Ascending aorta (tissue), 2 donors: ENCODE measurements at regions not wholly inside any gene's neighbourhood (a gene's known extent, or its start where the extent isn't known, plus 50 kb on each side); places are given as distances from the start of the nearest gene placed in this dataset.

Experiments used
- DNase-seq, 2 donors: peaks; one replicate each; pipeline ENCODE4 v3.0.0-alpha.2; 2019; ENCODE audit warnings: low spot score in 2 of 2
- H3K27ac ChIP-seq, 2 donors: fragments of 200-600 bp; sonication (generic); one replicate each; pipeline ENCODE4 v1.5.1; 2016 to 2017; ENCODE audit warnings: mild to moderate bottlenecking in 1 of 2
- H3K27me3 ChIP-seq: fragments of 200-600 bp; sonication (generic); one replicate; pipeline ENCODE4 v1.5.1; 2017
- H3K36me3 ChIP-seq, 2 donors: fragments of 200-600 bp; sonication (generic); one replicate each; pipeline ENCODE4 v1.5.1; 2016
- H3K4me1 ChIP-seq, 2 donors: fragments of 200-600 bp; sonication (generic); one replicate each; pipeline ENCODE4 v1.5.1; 2016 to 2017; ENCODE audit warnings: mild to moderate bottlenecking in 1 of 2
- H3K4me3 ChIP-seq, 2 donors: fragments of 200-600 bp; sonication (generic); one replicate each; pipeline ENCODE4 v1.5.1; 2016 to 2017; ENCODE audit warnings: mild to moderate bottlenecking in 1 of 2
- H3K9me3 ChIP-seq, 2 donors: fragments of 200-600 bp; sonication (generic); one replicate each; pipeline ENCODE4 v1.5.1; 2016
- CTCF ChIP-seq, 3 experiments: fragments of 200-600 bp in 2 of 3; fragments of 450-650 bp in 1 of 3; sonication (generic) in 2 of 3; IDR thresholded peaks; one replicate each; pipeline ENCODE4 v1.5.1; 2016 to 2019; ENCODE audit warnings: antibody characterized with exemption in 3 of 3, mild to moderate bottlenecking in 1 of 3, moderate library complexity in 1 of 3
- intact Hi-C: fragments of 100-400 bp; cut with DNase I; formaldehyde crosslinking; loops from one replicate; pipeline ENCODE4 v1.15.1; 2023

DNA sequence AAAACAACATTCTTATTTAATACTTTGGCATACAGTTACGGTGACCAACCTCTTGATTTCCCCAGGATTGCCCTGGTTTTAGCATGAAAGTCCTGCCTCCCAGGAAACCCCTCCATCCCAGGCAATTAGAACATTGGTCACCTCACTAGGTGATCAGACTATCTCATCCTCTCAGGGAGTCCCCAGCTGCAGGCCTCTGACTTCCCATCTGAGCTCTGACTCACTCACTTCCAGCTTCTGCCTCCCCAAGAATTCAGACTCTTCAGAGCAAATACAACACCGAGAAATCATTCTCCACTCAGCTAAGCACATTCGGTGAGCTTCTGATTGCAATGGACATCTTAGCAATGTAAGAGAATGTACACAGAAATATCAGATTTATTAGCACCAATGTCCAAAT lies 92.4 kb upstream of the HES1 start:
- H3K27me3 ChIP-seq = no peaks in the 10 kb centered on the region
- no peak for DNase-seq
- no peaks in the 10 kb centered on the region for H3K4me1 ChIP-seq
- intact Hi-C loops = no loop called here
- H3K4me3 ChIP-seq = no peak overlapping the region
- H3K36me3 ChIP-seq = no peaks in the 10 kb centered on the region
- H3K9me3 ChIP-seq = no peaks in the 10 kb centered on the region
- no peak overlapping the region for H3K27ac ChIP-seq
- no peak for TF ChIP-seq CTCF (IDR thresholded peaks at IDR 0.05)

DNA sequence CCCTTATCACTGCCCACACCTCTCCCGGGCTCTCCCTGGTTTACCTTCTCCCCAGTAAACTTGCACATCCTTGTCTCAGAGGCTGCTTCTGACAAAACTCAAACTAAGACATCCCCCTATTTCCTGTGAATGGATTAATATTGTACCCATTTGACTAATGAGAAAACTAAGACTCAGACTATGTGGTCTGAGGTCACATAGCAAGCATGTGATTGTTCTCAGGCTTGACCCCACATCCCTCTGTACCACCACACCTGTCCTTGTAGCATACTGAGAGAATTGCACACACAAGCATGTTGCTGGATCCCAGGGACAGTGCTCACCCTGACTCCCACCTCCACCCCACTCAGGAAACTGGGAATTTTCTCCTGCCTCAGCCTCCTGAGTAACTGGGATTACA lies 90.7 kb upstream of the HES1 start:
- intact Hi-C loops = no loop called here
- H3K27me3 ChIP-seq = no peaks in the 10 kb centered on the region
- H3K4me1 ChIP-seq = no peaks in the 10 kb centered on the region
- DNase-seq = no peak
- TF ChIP-seq CTCF (IDR thresholded peaks at IDR 0.05) = no peak
- H3K4me3 ChIP-seq = no peak overlapping the region
- no peak overlapping the region for H3K27ac ChIP-seq
- peaks cover 1% of the 10 kb centered on the region in 2 donors for H3K9me3 ChIP-seq
- H3K36me3 ChIP-seq = no peaks in the 10 kb centered on the region

DNA sequence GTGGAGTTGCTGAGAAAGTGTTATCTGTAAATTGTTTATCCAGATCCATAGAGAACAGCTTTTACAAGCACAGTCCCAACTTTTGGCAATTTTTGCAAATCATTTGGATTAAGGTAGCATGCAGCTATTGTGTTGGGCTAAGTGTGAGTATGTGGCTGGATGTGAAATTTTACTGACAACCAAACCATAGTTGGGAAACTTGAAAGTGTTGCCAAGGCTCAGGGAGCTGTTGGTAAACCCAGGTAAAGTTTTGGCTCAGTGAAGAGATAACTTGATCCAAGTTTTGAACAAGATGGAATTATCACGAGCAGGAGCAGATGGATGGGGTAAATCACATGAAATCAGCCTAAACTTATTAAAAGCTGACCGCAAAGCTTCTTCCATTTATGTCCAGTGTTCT lies 90.0 kb upstream of the HES1 start:
- Histone ChIP-seq H3K9me3 (peaks cover 7 to 8% of the 10 kb centered on the region in 2 donors), H3K36me3 (no peaks in the 10 kb centered on the region), H3K4me3 (no peak overlapping the region), H3K4me1 (no peaks in the 10 kb centered on the region), H3K27me3 (no peaks in the 10 kb centered on the region), H3K27ac (no peak overlapping the region)
- no peak for DNase-seq
- TF ChIP-seq CTCF (IDR thresholded peaks at IDR 0.05) = no peak
- intact Hi-C loops = no loop called here

- intact Hi-C loops = no loop called here
- H3K36me3 ChIP-seq = no peaks in the 10 kb centered on the region
- no peak for TF ChIP-seq CTCF (IDR thresholded peaks at IDR 0.05)
- H3K27me3 ChIP-seq = no peaks in the 10 kb centered on the region
- H3K4me1 ChIP-seq = no peaks in the 10 kb centered on the region
- no peak overlapping the region for H3K4me3 ChIP-seq
- no peak overlapping the region for H3K27ac ChIP-seq
- DNase-seq = no peak
- H3K9me3 ChIP-seq = peaks cover 7 to 14% of the 10 kb centered on the region in 2 donors
Observed at GRCh38 chr3:194046531-194046930, 89.4 kb upstream of the HES1 start.

- H3K9me3 ChIP-seq = peaks cover 7 to 15% of the 10 kb centered on the region in 2 donors
- peak overlapping the region in 1 of 2 donors; percentile 23 for H3K27ac ChIP-seq
- H3K27me3 ChIP-seq = no peaks in the 10 kb centered on the region
- no peak overlapping the region for H3K4me3 ChIP-seq
- intact Hi-C loops = no loop called here
- no peaks in the 10 kb centered on the region for H3K36me3 ChIP-seq
- no peak for TF ChIP-seq CTCF (IDR thresholded peaks at IDR 0.05)
- no peaks in the 10 kb centered on the region for H3K4me1 ChIP-seq
- peak in 1 of 2 donors; percentile 70 for DNase-seq
Observed at GRCh38 chr3:194046995-194047645, 88.8 kb upstream of the HES1 start.

GRCh38 chr3:194049394-194049793 lies 86.6 kb upstream of the HES1 start:
- TF ChIP-seq CTCF (IDR thresholded peaks at IDR 0.05) = no peak
- DNase-seq = no peak
- Histone ChIP-seq H3K4me3 (no peak overlapping the region), H3K27me3 (no peaks in the 10 kb centered on the region), H3K27ac (no peak overlapping the region), H3K9me3 (peaks cover 7 to 15% of the 10 kb centered on the region in 2 donors), H3K4me1 (no peaks in the 10 kb centered on the region), H3K36me3 (no peaks in the 10 kb centered on the region)
- intact Hi-C loops = no loop called here
